ENCODE measurements at regions not wholly inside any gene's neighbourhood (a gene's known extent, or its start where the extent isn't known, plus 50 kb on each side); places are given as distances from the start of the nearest gene placed in this dataset.

- TF ChIP-seq CTCF (IDR thresholded peaks at IDR 0.05) (no peak), POLR2A (IDR thresholded peaks at IDR 0.05) (no peak), POLR2AphosphoS5 (IDR thresholded peaks at IDR 0.05) (no peak)
Observed at GRCh38 chr1:102693345-102693744, 415.0 kb downstream of the COL11A1 start.

All from breast epithelium (tissue), 3 donors.